ENCODE measurements at regions not wholly inside any gene's neighbourhood (a gene's known extent, or its start where the extent isn't known, plus 50 kb on each side); places are given as distances from the start of the nearest gene placed in this dataset.

- no peak for DNase-seq (ENCODE audit: low spot score)
Measured at GRCh38 chr2:83561592-83561991, 897.5 kb downstream of the SUCLG1 start.

DNA sequence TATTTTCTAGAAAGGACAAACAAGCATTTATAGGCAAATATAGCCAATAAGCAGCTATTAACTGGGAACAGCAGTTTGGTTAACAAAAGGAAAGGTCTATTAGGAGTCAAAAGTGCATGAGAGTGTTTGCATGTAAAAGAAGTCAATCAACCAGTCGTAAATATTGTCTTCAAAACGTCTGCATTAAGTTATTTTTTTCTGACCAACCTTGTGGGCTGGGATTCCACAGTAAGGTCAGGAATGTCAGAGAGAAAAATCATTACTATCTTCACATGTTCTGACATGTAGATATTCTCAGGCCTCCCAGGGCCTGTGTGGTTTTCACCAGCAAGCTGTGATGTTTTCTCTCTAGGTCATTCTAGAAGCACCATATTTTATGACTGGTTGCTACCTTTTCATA, 922.5 kb downstream of the SUCLG1 start:
- no peak for DNase-seq (ENCODE audit: low spot score)

DNA sequence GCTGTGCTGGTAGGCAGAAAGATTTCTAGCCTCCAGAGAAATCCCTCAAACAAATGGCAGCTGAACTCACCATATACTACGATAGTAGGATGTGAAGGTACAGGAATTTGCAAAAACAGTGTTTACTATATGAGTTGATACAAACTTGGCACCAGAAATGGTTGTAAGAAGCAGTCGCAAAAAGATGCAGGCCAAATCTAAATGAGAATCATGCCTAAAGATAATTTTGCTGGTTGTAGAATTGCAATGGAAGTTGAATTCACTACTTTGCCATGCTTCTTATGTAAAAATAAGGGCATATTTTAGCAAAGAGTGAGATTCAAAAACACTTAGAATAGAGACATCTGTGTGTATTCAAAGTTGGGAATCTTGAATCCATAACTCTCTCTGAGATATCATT, 924.7 kb downstream of the SUCLG1 start:
- no peak for DNase-seq (ENCODE audit: low spot score)

DNA sequence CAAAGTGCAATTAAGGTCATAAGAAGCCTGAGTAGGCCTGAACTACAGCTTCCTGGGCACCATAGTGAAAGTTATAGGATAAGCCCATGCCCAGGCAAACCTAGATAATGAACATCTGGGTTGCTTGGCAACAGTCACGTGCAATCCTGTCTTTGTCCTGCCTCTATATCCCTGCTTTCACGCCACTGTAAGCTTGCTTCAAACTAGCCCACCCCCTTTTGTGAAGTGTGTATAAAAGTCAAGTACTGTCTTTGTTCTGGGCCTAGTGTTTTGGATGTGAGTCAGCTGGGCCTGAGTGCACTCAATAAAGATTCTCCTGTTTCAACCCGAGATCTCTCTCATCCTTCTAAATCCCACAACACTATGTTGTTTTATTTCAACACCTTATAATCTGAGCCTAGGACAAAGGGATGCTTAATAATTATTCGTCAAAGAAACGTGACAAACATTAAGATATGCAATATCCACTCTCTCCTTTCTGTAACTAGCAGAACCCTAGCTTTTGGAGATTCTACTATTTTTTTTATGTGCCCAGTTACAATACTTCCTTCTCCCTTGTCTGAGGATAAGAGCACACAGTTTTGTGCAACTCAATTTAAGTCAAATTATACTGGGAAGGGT, 927.8 kb downstream of the SUCLG1 start:
- no peak for DNase-seq (ENCODE audit: low spot score)

- DNase-seq (ENCODE audit: low spot score) = no peak
Measured at GRCh38 chr2:83528767-83529166, 930.3 kb downstream of the SUCLG1 start.

DNA sequence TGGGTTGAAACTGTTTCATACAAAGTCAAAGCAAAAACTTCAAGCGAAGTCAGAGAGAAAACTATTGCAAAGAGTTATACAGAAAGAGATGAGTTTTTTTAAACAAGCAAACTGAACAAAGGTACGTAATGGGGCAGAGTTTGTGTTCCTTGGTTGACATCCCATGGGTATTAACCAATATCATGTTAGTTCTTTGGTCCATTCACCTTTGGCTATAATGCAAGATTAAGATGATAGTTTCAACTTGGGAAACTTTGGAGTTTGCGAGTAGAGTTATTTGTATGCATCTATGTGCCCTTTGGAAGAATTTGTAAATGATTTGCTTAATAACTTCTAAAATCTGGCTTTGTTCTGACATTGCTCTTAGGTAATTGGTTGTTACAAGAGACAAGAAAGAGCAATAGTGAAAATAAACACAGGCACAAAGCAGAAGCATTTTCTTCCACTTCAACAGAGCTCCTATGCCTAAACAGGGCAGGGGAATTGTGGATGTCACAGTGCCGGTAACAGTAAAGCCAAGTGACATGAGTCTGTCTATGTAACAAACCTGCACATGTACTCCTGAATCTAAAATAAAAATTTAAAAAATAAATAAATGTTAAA, 936.1 kb downstream of the SUCLG1 start:
- DNase-seq (ENCODE audit: low spot score) = no peak

- no peak for DNase-seq (ENCODE audit: low spot score)
Measured at GRCh38 chr2:83517727-83518368, 941.2 kb downstream of the SUCLG1 start.

DNA sequence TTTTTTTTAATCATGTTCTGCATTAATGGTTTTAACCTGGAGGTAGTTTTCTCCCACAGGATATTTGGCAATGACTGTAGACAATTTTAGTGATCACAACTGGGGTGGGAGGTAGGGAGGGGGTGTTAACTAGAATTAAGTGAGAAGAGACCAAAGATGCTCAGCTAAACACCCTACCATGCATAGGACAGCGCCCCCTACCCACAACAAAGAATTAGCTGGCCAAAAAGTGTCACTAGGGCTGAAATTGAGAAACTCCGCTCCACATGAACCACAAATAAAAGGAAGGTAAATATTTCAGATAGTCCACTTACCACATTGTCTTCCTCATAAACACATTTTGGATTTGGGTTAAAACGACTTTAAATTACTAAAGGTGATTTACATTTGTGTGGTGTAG, 942.6 kb downstream of the SUCLG1 start:
- no peak for DNase-seq (ENCODE audit: low spot score)

- DNase-seq (ENCODE audit: low spot score) = no peak
Measured at GRCh38 chr2:83487451-83487850, 971.6 kb downstream of the SUCLG1 start.

GRCh38 chr2:83481436-83481835, 977.6 kb downstream of the SUCLG1 start:
- no peak for DNase-seq (ENCODE audit: low spot score)

GRCh38 chr2:83478037-83478436, 981.0 kb downstream of the SUCLG1 start:
- no peak for DNase-seq (ENCODE audit: low spot score)

- DNase-seq (ENCODE audit: low spot score) = no peak
Measured at GRCh38 chr2:83475371-83475770, 983.7 kb downstream of the SUCLG1 start.

DNA sequence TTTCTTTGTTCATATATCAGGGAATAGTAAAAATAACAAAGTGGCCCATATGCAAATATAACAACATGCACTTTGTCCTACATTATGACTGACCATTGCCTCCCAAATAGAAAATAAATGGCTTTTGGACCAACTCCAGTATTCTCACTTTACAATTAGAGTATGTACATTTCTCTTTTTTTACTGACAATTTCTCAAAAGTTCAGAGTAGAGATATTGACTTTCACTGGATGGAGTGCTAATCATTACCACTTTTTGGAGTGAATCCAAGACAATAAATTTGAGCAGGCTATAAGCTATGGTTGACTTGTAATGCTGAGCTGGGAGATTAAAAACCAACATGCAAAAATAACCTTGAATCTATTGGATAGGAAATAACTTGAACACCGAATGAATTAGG, 987.4 kb downstream of the SUCLG1 start:
- no peak for DNase-seq (ENCODE audit: low spot score)

DNA sequence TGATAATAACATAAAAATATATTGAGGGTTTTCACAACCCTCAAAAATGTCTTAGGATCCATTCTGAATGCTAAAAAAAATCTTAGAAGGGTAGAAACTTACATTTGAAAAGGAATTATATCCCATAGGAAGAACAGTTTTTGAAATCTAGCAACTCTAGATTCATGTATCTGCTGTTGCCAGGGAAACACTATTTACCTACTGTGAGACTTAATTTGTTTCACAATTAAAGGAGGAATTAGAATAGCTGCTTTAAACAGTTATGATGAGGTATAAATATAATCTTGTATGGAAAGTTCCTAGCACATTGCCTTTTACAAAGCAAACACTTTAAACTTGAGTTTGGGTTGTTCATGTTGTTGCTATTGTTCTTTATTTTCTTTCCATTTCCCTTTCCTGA, 988.2 kb downstream of the SUCLG1 start:
- no peak for DNase-seq (ENCODE audit: low spot score)

DNA sequence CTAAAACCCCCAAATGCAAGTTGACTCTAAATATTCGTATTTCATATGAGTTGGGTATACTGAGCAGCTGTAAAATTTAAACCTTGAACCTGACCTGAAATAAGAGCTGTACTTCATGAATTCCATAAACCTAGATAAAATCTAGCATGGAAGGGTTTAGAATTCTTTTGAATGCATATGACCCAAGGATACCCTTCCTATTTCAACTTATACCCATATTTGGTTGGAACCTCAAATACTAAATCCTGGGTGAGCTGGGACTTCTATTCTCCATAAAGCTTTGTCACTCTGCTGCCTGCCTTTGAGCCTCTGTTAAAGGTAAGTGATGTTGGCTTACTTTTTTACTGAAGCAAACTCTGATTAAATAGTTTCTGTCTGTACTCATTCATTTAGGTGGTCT, 994.6 kb downstream of the SUCLG1 start:
- no peak for DNase-seq (ENCODE audit: low spot score)

- DNase-seq (ENCODE audit: low spot score) = no peak
Measured at GRCh38 chr2:83462881-83463280, 996.2 kb downstream of the SUCLG1 start.

DNA sequence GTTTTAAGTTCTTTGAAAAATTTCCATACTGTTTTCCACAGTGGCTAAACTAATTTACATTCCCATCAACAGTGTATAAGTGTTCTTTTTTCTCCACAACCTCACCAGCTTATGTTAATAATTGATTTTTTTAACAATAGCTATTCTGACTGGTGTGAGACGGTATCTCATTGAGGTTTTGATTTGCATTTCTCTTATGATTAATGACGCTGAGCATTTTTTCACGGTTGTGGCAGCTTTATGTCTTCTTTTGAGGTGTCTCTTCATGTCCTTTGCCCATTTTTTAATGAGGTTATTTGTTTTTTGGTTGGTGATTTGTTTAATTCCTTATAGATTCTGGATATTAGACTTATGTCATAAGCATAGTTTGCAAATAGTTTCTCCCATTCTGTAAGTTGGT, 997.9 kb downstream of the SUCLG1 start:
- no peak for DNase-seq (ENCODE audit: low spot score)

GRCh38 chr2:83459456-83459855, 999.6 kb downstream of the SUCLG1 start:
- DNase-seq (ENCODE audit: low spot score) = no peak

DNA sequence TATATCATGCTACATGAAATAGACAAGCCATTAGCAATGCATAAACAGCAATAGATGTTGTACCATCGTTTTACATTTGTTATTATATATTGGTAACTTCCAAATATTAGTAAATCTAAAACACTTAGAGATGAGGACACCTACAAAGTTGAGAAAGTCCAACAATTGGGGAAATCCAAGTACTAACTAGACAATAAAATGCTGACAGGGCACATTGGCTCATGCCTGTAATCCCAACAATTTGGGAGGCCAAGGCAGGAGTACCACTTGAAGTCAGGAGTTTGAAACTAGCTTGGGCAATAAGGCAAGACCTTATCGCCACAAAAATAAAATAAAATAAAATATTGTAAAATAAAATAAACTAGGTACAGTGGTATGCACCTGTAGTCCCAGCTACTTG, 1023.1 kb downstream of the SUCLG1 start:
- no peak for DNase-seq (ENCODE audit: low spot score)

DNA sequence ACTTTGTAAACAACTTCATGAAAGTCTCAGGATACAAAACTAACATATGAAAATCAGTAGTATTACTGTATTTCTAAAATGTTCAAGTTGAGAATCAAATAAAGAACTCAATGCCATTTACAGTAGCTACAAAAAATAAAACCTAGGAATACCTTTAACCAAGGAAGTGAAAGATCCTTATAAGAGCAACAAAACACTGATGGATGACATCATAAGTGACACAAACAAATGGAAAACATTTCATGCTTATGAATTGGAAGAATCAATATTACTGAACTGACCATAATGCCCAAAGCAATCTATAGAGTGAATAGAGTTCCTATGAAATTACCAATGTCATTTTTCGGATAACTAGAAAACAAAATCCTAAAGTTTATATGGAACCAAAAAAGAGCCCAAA, 1038.1 kb downstream of the SUCLG1 start:
- DNase-seq (ENCODE audit: low spot score) = no peak

GRCh38 chr2:83394134-83394904, 1064.8 kb downstream of the SUCLG1 start:
- no peak for DNase-seq (ENCODE audit: low spot score)

GRCh38 chr2:83388804-83389203, 1070.3 kb downstream of the SUCLG1 start:
- no peak for DNase-seq (ENCODE audit: low spot score)

- DNase-seq (ENCODE audit: low spot score) = no peak
Measured at GRCh38 chr2:83386549-83386948, 1072.5 kb downstream of the SUCLG1 start.
